ENCODE measurements at regions not wholly inside any gene's neighbourhood (a gene's known extent, or its start where the extent isn't known, plus 50 kb on each side); places are given as distances from the start of the nearest gene placed in this dataset.

- Histone ChIP-seq H3K9me1 (ENCODE audit: control insufficient read depth, extremely low read depth, insufficient read depth, low read length) (no peaks in the 10 kb centered on the region), H3K36me3 (ENCODE audit: control insufficient read depth in 2 of 2, extremely low read depth in 1 of 2, insufficient read depth in 2 of 2, low read length in 2 of 2) (no peaks in the 10 kb centered on the region), H3K27ac (ENCODE audit: control insufficient read depth, insufficient read depth, low read length) (no peak overlapping the region), H3K4me2 (ENCODE audit: control insufficient read depth, extremely low read depth, insufficient read depth, low read depth, low read length) (no peak overlapping the region), H3K9me3 (ENCODE audit: control insufficient read depth, low read depth, low read length) (no peaks in the 10 kb centered on the region), H3K79me2 (ENCODE audit: control insufficient read depth, insufficient read depth, low read length) (no peaks in the 10 kb centered on the region), H3K9ac (ENCODE audit: control insufficient read depth, extremely low read depth, insufficient read depth, low read length) (no peak overlapping the region), H3K4me3 (ENCODE audit: control insufficient read depth in 2 of 3, extremely low read depth in 1 of 3, insufficient read depth in 2 of 3, low read depth in 1 of 3, low read length in 3 of 3) (no peak overlapping the region), H4K20me1 (ENCODE audit: control insufficient read depth, extremely low read depth, insufficient read depth, low read length) (no peaks in the 10 kb centered on the region), H3K4me1 (ENCODE audit: control insufficient read depth, extremely low read depth, insufficient read depth, low read length) (no peaks in the 10 kb centered on the region), H2AFZ (ENCODE audit: control insufficient read depth, low read length) (no peak overlapping the region), H3K27me3 (ENCODE audit: control insufficient read depth, extremely low read depth, insufficient read depth, low read length) (peaks cover 42% of the 10 kb centered on the region)
- FAIRE-seq (no peak), DNase-seq (ENCODE audit: low read depth, low spot score) (no peak)
- no peak for TF ChIP-seq EZH2 (IDR thresholded peaks at IDR 0.05; ENCODE audit: low read length)
- TF ChIP-seq, protein P1, sequence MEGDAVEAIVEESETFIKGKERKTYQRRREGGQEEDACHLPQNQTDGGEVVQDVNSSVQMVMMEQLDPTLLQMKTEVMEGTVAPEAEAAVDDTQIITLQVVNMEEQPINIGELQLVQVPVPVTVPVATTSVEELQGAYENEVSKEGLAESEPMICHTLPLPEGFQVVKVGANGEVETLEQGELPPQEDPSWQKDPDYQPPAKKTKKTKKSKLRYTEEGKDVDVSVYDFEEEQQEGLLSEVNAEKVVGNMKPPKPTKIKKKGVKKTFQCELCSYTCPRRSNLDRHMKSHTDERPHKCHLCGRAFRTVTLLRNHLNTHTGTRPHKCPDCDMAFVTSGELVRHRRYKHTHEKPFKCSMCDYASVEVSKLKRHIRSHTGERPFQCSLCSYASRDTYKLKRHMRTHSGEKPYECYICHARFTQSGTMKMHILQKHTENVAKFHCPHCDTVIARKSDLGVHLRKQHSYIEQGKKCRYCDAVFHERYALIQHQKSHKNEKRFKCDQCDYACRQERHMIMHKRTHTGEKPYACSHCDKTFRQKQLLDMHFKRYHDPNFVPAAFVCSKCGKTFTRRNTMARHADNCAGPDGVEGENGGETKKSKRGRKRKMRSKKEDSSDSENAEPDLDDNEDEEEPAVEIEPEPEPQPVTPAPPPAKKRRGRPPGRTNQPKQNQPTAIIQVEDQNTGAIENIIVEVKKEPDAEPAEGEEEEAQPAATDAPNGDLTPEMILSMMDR (optimal IDR thresholded peaks at IDR 0.05 in 1 of 3, IDR thresholded peaks at IDR 0.05 in 1 of 3, conservative IDR thresholded peaks at IDR 0.05 in 1 of 3; ENCODE audit: extremely low read depth in 1 of 3, insufficient read depth in 2 of 3, low read length in 3 of 3), result no peak
- dilution Hi-C loops (cut with MboI; ENCODE audit: extremely low pct_ligation_motif_present, low sequenced_read_pairs), result no loop called here
Observed at GRCh38 chr6:41446132-41446531, 100.0 kb upstream of the FOXP4 start.

GRCh38 chr6:41446907-41447545 is 99.2 kb upstream of the FOXP4 start:
- Histone ChIP-seq H3K4me1 (ENCODE audit: control insufficient read depth, extremely low read depth, insufficient read depth, low read length) (no peaks in the 10 kb centered on the region), H3K4me2 (ENCODE audit: control insufficient read depth, extremely low read depth, insufficient read depth, low read depth, low read length) (no peak overlapping the region), H3K4me3 (ENCODE audit: control insufficient read depth in 2 of 3, extremely low read depth in 1 of 3, insufficient read depth in 2 of 3, low read depth in 1 of 3, low read length in 3 of 3) (no peak overlapping the region), H3K79me2 (ENCODE audit: control insufficient read depth, insufficient read depth, low read length) (no peaks in the 10 kb centered on the region), H3K9me3 (ENCODE audit: control insufficient read depth, low read depth, low read length) (no peaks in the 10 kb centered on the region), H3K27me3 (ENCODE audit: control insufficient read depth, extremely low read depth, insufficient read depth, low read length) (peaks cover 47% of the 10 kb centered on the region), H3K9ac (ENCODE audit: control insufficient read depth, extremely low read depth, insufficient read depth, low read length) (no peak overlapping the region), H2AFZ (ENCODE audit: control insufficient read depth, low read length) (no peak overlapping the region), H3K36me3 (ENCODE audit: control insufficient read depth in 2 of 2, extremely low read depth in 1 of 2, insufficient read depth in 2 of 2, low read length in 2 of 2) (no peaks in the 10 kb centered on the region), H3K9me1 (ENCODE audit: control insufficient read depth, extremely low read depth, insufficient read depth, low read length) (no peaks in the 10 kb centered on the region), H4K20me1 (ENCODE audit: control insufficient read depth, extremely low read depth, insufficient read depth, low read length) (no peaks in the 10 kb centered on the region), H3K27ac (ENCODE audit: control insufficient read depth, insufficient read depth, low read length) (no peak overlapping the region)
- no peak for DNase-seq (ENCODE audit: low read depth, low spot score)
- dilution Hi-C loops (cut with MboI; ENCODE audit: extremely low pct_ligation_motif_present, low sequenced_read_pairs), result no loop called here
- no peak for TF ChIP-seq EZH2 (IDR thresholded peaks at IDR 0.05; ENCODE audit: low read length)
- TF ChIP-seq, protein P1 (optimal IDR thresholded peaks at IDR 0.05 in 1 of 3, IDR thresholded peaks at IDR 0.05 in 1 of 3, conservative IDR thresholded peaks at IDR 0.05 in 1 of 3; ENCODE audit: extremely low read depth in 1 of 3, insufficient read depth in 2 of 3, low read length in 3 of 3), result no peak
- no peak for FAIRE-seq

Data from keratinocyte (primary cell).